DMS 273 (cell line): ENCODE measurements at regions not wholly inside any gene's neighbourhood (a gene's known extent, or its start where the extent isn't known, plus 50 kb on each side); places are given as distances from the start of the nearest gene placed in this dataset.
"Not testable (repeated sequence)": the region's sequence is repeated elsewhere in the genome, so short reads cannot be mapped to it uniquely, and the experiment has no call there.

Experiments
- DNase-seq: peaks from one replicate; lab custom pipeline; 2025; ENCODE audit not compliant: unreplicated experiment; lab: John Stamatoyannopoulos, UW

GRCh38 chr6:131424475-131424874 is 148.6 kb upstream of the ARG1 start:
- no peak for DNase-seq

GRCh38 chr6:131427434-131428058 is 145.5 kb upstream of the ARG1 start:
- no peak for DNase-seq

- DNase-seq, result no peak
Observed at GRCh38 chr6:131430531-131430930, 142.5 kb upstream of the ARG1 start.

- DNase-seq, result no peak
Observed at GRCh38 chr6:131431718-131432117, 141.3 kb upstream of the ARG1 start.

- DNase-seq, result no peak
Observed at GRCh38 chr6:131433927-131434326, 139.1 kb upstream of the ARG1 start.

GRCh38 chr6:131436358-131436757 is 136.7 kb upstream of the ARG1 start:
- no peak for DNase-seq

GRCh38 chr6:131443014-131443413 is 130.0 kb upstream of the ARG1 start:
- DNase-seq, result no peak

GRCh38 chr6:131443514-131443913 is 129.5 kb upstream of the ARG1 start:
- DNase-seq, result no peak

GRCh38 chr6:131445356-131445755 is 127.7 kb upstream of the ARG1 start:
- not testable (repeated sequence) for DNase-seq

GRCh38 chr6:131450861-131451260 is 122.2 kb upstream of the ARG1 start:
- DNase-seq, result no peak

- peak; percentile 19 for DNase-seq
Observed at GRCh38 chr6:131451321-131452144, 121.5 kb upstream of the ARG1 start.

GRCh38 chr6:131453803-131454202 is 119.2 kb upstream of the ARG1 start:
- DNase-seq, result no peak

- no peak for DNase-seq
Observed at GRCh38 chr6:131456565-131456964, 116.5 kb upstream of the ARG1 start.

- no peak for DNase-seq
Observed at GRCh38 chr6:131459005-131459404, 114.0 kb upstream of the ARG1 start.

GRCh38 chr6:131460614-131461000 is 112.4 kb upstream of the ARG1 start:
- DNase-seq, result no peak

GRCh38 chr6:131469130-131469529 is 103.9 kb upstream of the ARG1 start:
- no peak for DNase-seq

GRCh38 chr6:131470534-131470933 is 102.5 kb upstream of the ARG1 start:
- no peak for DNase-seq

GRCh38 chr6:131471331-131471730 is 101.7 kb upstream of the ARG1 start:
- no peak for DNase-seq

- DNase-seq, result not testable (repeated sequence)
Observed at GRCh38 chr6:131473303-131473702, 99.7 kb upstream of the ARG1 start.

GRCh38 chr6:131476362-131476761 is 96.7 kb upstream of the ARG1 start:
- no peak for DNase-seq

GRCh38 chr6:131478740-131479211 is 94.2 kb upstream of the ARG1 start:
- not testable (repeated sequence) for DNase-seq

- DNase-seq, result no peak
Observed at GRCh38 chr6:131486608-131487007, 86.4 kb upstream of the ARG1 start.
